GM23338 (cell line): ENCODE measurements at regions not wholly inside any gene's neighbourhood (a gene's known extent, or its start where the extent isn't known, plus 50 kb on each side); places are given as distances from the start of the nearest gene placed in this dataset.

Source experiments
- ATAC-seq: fragments of 200-7000 bp; cut with Tn5 transposase; 3 replicates; pipeline ENCODE4 v1.9.1; 2020
- DNase-seq: peaks from one replicate; pipeline ENCODE4 v3.0.0-alpha.2; 2015; ENCODE audit warnings: low spot score
- H2AFZ ChIP-seq: fragments of 200-600 bp; sonication (generic); 2 replicates; pipeline ENCODE4 v1.8.0; 2016; ENCODE audit warnings: antibody characterized with exemption, mild to moderate bottlenecking, moderate library complexity
- H3F3A ChIP-seq: fragments of 200-600 bp; sonication (generic); replicated peaks from 2 replicates; pipeline ENCODE4 v1.8.0; 2017; ENCODE audit warnings: antibody characterized with exemption, mixed run types, low read depth
- H3K27ac ChIP-seq: fragments of 200-600 bp; sonication (generic); 2 replicates; pipeline ENCODE4 v1.6.1; 2016; ENCODE audit warnings: low read depth
- H3K27me3 ChIP-seq: fragments of 200-600 bp; sonication (generic); 2 replicates; pipeline ENCODE4 v1.8.0; 2016; ENCODE audit warnings: mild to moderate bottlenecking, mixed run types, moderate library complexity; ENCODE audit not compliant: insufficient read depth
- H3K36me3 ChIP-seq: fragments of 200-600 bp; sonication (generic); 2 replicates; pipeline ENCODE4 v1.8.0; 2016; ENCODE audit warnings: mild to moderate bottlenecking; ENCODE audit not compliant: insufficient read depth
- H3K4me1 ChIP-seq: fragments of 200-600 bp; sonication (generic); 2 replicates; pipeline ENCODE4 v1.8.0; 2016; ENCODE audit warnings: mild to moderate bottlenecking, moderate library complexity; ENCODE audit not compliant: insufficient read depth
- H3K4me2 ChIP-seq: fragments of 200-600 bp; sonication (generic); 2 replicates; pipeline ENCODE4 v1.7.1; 2017; ENCODE audit warnings: mixed run types
- H3K4me3 ChIP-seq: fragments of 200-600 bp; sonication (generic); 2 replicates; pipeline ENCODE4 v1.6.1; 2016; ENCODE audit warnings: mixed run types
- H3K79me2 ChIP-seq: fragments of 200-600 bp; sonication (generic); replicated peaks from 2 replicates; pipeline ENCODE4 v1.8.0; 2017; ENCODE audit warnings: mild to moderate bottlenecking; ENCODE audit not compliant: insufficient read depth
- H3K9me2 ChIP-seq: fragments of 200-600 bp; sonication (generic); 2 replicates; pipeline ENCODE4 v1.8.0; 2017; ENCODE audit not compliant: insufficient read depth
- H4K20me1 ChIP-seq: fragments of 200-600 bp; sonication (generic); replicated peaks from 2 replicates; pipeline ENCODE4 v1.8.0; 2017; ENCODE audit warnings: mild to moderate bottlenecking; ENCODE audit not compliant: insufficient read depth
- H3K27ac Mint-ChIP-seq: 2 replicates; pipeline ENCODE4 v1.8.0; 2020; ENCODE audit warnings: inconsistent platforms, mild to moderate bottlenecking, moderate library complexity, mixed read lengths
- H3K27me3 Mint-ChIP-seq: 3 replicates; pipeline ENCODE4 v1.8.0; 2022; ENCODE audit warnings: low read depth, mild to moderate bottlenecking, moderate library complexity, mixed read lengths, inconsistent platforms; ENCODE audit not compliant: insufficient read depth, poor library complexity
- H3K36me3 Mint-ChIP-seq: 3 replicates; pipeline ENCODE4 v1.8.0; 2021; ENCODE audit warnings: low read depth, mild to moderate bottlenecking, inconsistent platforms, moderate library complexity, mixed read lengths
- H3K4me1 Mint-ChIP-seq: 3 replicates; pipeline ENCODE4 v1.8.0; 2020; ENCODE audit warnings: mild to moderate bottlenecking, inconsistent platforms, mixed read lengths
- H3K4me3 Mint-ChIP-seq: 3 replicates; pipeline ENCODE4 v1.8.0; 2021; ENCODE audit warnings: moderate library complexity, mild to moderate bottlenecking, inconsistent platforms, mixed read lengths
- H3K9me3 Mint-ChIP-seq: 3 replicates; pipeline ENCODE4 v1.8.0; 2020; ENCODE audit warnings: moderate library complexity, mild to moderate bottlenecking, inconsistent platforms, mixed read lengths
- CREB1 ChIP-seq: fragments of 250-450 bp; sonication (Bioruptor Pico); IDR thresholded peaks from 2 replicates; pipeline ENCODE4 v1.5.0; 2020; ENCODE audit warnings: low read depth, mild to moderate bottlenecking, moderate library complexity
- CTCF ChIP-seq, 2 experiments: fragments of 200-600 bp in 1 of 2; sonication (generic) in 1 of 2; conservative IDR thresholded peaks; 2 replicates each; pipeline versions ENCODE4 v1.5.1 to v1.6.1; 2016 to 2017; ENCODE audit warnings: antibody characterized with exemption in 2 of 2, low read depth in 2 of 2, mild to moderate bottlenecking in 2 of 2, moderate library complexity in 1 of 2
- EZH2phosphoT487 ChIP-seq: fragments of 200-600 bp; sonication (generic); IDR thresholded peaks from one replicate; pipeline ENCODE4 v1.8.1; 2018; ENCODE audit warnings: antibody characterized with exemption; ENCODE audit not compliant: unreplicated experiment
- ZNF114 ChIP-seq: fragments of 250-450 bp; sonication (Bioruptor Pico); IDR thresholded peaks from 2 replicates; pipeline ENCODE4 v1.5.0; 2020; ENCODE audit warnings: mild to moderate bottlenecking, moderate library complexity
- ZNF462 ChIP-seq: fragments of 250-450 bp; sonication (Bioruptor Pico); IDR thresholded peaks from 2 replicates; pipeline ENCODE4 v1.5.0; 2020; ENCODE audit warnings: mild to moderate bottlenecking, moderate library complexity

GRCh38 chr20:12012241-12013222 lies 94.8 kb downstream of the BTBD3 start:
- peak; percentile 98 for ATAC-seq
- Histone ChIP-seq H3K79me2 (no peaks in the 10 kb centered on the region), H3K27ac (no peak overlapping the region), H3F3A (no peaks in the 10 kb centered on the region), H3K4me2 (no peak overlapping the region), H3K4me1 (peaks cover 9% of the 10 kb centered on the region), H4K20me1 (no peaks in the 10 kb centered on the region), H2AFZ (no peak overlapping the region), H3K9me2 (0 out of 2 replicates have a peak, but pooled peaks cover 4% of the 10 kb centered on the region), H3K4me3 (no peak overlapping the region), H3K36me3 (no peaks in the 10 kb centered on the region), H3K27me3 (no peaks in the 10 kb centered on the region)
- Mint-ChIP-seq H3K9me3 (no peaks in the 10 kb centered on the region), H3K27ac (no peak overlapping the region), H3K27me3 (peaks cover 4% of the 10 kb centered on the region), H3K36me3 (no peaks in the 10 kb centered on the region), H3K4me3 (no peak overlapping the region), H3K4me1 (peaks cover 10% of the 10 kb centered on the region)
- DNase-seq = peak; percentile 85
- no peak for TF ChIP-seq ZNF114 (CRISPR knock-in tag)
- TF ChIP-seq EZH2phosphoT487 = no peak
- 0 out of 2 replicates have a peak, but pooled peaks have one; percentile 12 for TF ChIP-seq CREB1 (CRISPR knock-in tag)
- TF ChIP-seq ZNF462 (CRISPR knock-in tag) = peak; percentile 73
- TF ChIP-seq CTCF (conservative IDR thresholded peaks at IDR 0.05; ENCODE audit: low read depth in 2 of 2) = peak; percentile 98 to 99
